ENCODE measurements at regions not wholly inside any gene's neighbourhood (a gene's known extent, or its start where the extent isn't known, plus 50 kb on each side); places are given as distances from the start of the nearest gene placed in this dataset.

DNA sequence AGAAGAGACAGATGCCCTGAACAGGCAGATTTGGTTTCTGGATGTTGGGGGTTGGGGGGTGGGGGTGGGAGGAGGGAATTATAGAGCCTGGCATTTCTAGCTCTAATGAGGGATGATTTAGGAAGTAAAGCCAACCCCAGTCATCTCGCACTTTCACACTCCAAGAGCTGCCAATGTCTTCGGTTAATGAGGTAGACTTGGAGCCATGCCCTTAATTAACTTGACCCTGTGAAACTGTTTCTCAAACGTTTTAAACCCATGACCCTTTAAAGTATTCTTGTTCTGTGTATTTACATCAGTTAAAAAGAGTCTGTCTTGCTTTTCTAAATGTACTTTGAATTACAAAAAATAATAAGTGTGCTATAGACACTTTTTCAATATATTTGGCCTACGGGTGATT is 466.9 kb downstream of the FAT4 start:
- H3K9me3 ChIP-seq, result no peaks in the 10 kb centered on the region

GRCh38 chr4:125784741-125785140 is 470.0 kb downstream of the FAT4 start:
- Histone ChIP-seq H3K9me3 (no peaks in the 10 kb centered on the region), H3K27me3 (no peaks in the 10 kb centered on the region), H3K36me3 (no peaks in the 10 kb centered on the region), H3K4me3 (no peak overlapping the region), H3K4me1 (no peaks in the 10 kb centered on the region), H3K27ac (no peak overlapping the region)
- DNase-seq (ENCODE audit: low spot score in 2 of 2), result no peak
- no peak for TF ChIP-seq POLR2AphosphoS5 (IDR thresholded peaks at IDR 0.05)
- no peak for TF ChIP-seq CTCF (IDR thresholded peaks at IDR 0.05)

More for the DNA sequence above, 466.9 kb downstream of the FAT4 start:
- DNase-seq (ENCODE audit: low spot score in 2 of 2), result no peak
- Histone ChIP-seq H3K27ac (no peak overlapping the region), H3K4me1 (no peaks in the 10 kb centered on the region), H3K36me3 (no peaks in the 10 kb centered on the region), H3K27me3 (no peaks in the 10 kb centered on the region), H3K4me3 (no peak overlapping the region)
- 34% methylated on average over 4 of the region's 4 CpGs for WGBS
- TF ChIP-seq POLR2AphosphoS5 (IDR thresholded peaks at IDR 0.05), result no peak
- TF ChIP-seq EP300 (IDR thresholded peaks at IDR 0.05), result no peak
- no peak for TF ChIP-seq POLR2A (IDR thresholded peaks at IDR 0.05)
- no peak for TF ChIP-seq CTCF (IDR thresholded peaks at IDR 0.05)

DNA sequence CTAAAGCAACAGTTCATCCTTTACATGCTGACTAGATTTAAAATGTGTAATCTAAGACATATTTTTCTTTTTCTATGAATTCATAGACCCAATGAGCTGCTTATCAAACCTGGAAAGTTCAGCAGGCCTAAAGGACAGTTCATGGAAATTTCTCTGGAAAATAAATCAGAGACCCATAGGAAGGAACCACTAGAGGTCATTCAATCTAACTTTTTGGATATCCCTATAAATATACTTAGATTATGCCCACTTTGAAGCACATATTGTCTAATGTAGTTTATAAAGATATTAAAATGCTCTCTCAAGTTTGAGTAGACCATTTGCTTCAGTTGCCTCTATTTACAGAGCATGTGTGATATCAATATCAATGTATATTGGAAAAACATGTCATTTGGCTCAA is 473.0 kb downstream of the FAT4 start:
- Histone ChIP-seq H3K9me3 (no peaks in the 10 kb centered on the region), H3K36me3 (no peaks in the 10 kb centered on the region), H3K4me1 (no peaks in the 10 kb centered on the region), H3K27me3 (no peaks in the 10 kb centered on the region), H3K27ac (no peak overlapping the region), H3K4me3 (no peak overlapping the region)
- DNase-seq (ENCODE audit: low spot score in 2 of 2), result no peak
- no peak for TF ChIP-seq CTCF (IDR thresholded peaks at IDR 0.05)
- TF ChIP-seq EP300 (IDR thresholded peaks at IDR 0.05), result no peak
- TF ChIP-seq POLR2AphosphoS5 (IDR thresholded peaks at IDR 0.05), result no peak
- no peak for TF ChIP-seq POLR2A (IDR thresholded peaks at IDR 0.05)

DNA sequence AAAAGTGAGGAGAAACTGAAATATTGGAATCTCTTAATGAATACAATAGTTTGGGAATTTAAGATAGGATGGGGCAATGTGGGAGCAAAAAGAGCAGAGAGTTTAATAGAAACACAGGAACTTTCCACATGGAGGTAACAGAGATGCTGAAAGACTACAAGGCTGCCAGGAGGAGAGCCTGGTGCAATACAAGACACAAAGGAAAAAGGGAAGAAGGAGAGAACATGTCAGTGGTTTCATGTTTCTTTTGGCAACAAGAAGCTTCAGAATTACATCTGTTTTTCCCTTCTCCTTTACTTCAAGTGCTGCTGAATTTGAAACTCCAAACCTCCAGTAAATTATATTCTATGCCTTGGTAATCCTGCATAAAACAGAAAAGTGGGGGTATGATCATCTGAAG is 474.3 kb downstream of the FAT4 start:
- TF ChIP-seq POLR2AphosphoS5 (IDR thresholded peaks at IDR 0.05) (no peak), POLR2A (IDR thresholded peaks at IDR 0.05) (no peak), CTCF (IDR thresholded peaks at IDR 0.05) (no peak), EP300 (IDR thresholded peaks at IDR 0.05) (no peak)
- Histone ChIP-seq H3K27ac (no peak overlapping the region), H3K4me1 (no peaks in the 10 kb centered on the region), H3K36me3 (no peaks in the 10 kb centered on the region), H3K9me3 (no peaks in the 10 kb centered on the region), H3K4me3 (no peak overlapping the region), H3K27me3 (no peaks in the 10 kb centered on the region)
- no peak for DNase-seq (ENCODE audit: low spot score in 2 of 2)

DNA sequence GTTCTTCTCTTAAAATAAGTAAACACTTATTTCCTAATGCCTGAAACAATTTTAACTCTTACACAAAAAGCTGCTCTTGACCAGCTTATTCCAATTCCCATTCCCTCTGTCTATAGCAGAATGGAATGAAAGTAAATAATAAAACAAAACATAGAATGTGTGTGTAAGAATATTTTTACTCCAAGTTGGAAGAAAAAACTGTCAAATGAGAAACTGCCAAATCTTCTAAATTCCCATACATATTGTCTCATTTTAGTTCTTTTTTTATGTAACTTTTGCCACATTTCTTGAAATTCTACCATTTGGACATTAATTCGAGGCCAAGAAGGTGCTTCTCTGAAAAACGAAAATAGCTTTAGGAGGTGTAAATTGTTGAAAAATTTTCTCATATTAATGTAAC is 477.1 kb downstream of the FAT4 start:
- WGBS, result 86% methylated on average over 2 of the region's 2 CpGs
- no peak for DNase-seq (ENCODE audit: low spot score in 2 of 2)
- no peak for TF ChIP-seq POLR2AphosphoS5 (IDR thresholded peaks at IDR 0.05)
- no peak for TF ChIP-seq POLR2A (IDR thresholded peaks at IDR 0.05)
- TF ChIP-seq EP300 (IDR thresholded peaks at IDR 0.05), result no peak
- TF ChIP-seq CTCF (IDR thresholded peaks at IDR 0.05), result no peak

More for the DNA sequence above, 477.1 kb downstream of the FAT4 start:
- no peaks in the 10 kb centered on the region for H3K4me1 ChIP-seq
- no peaks in the 10 kb centered on the region for H3K36me3 ChIP-seq
- H3K9me3 ChIP-seq, result no peaks in the 10 kb centered on the region
- H3K4me3 ChIP-seq, result no peak overlapping the region
- no peak overlapping the region for H3K27ac ChIP-seq
- no peaks in the 10 kb centered on the region for H3K27me3 ChIP-seq

All from suprapubic skin (tissue), 4 donors.